Cardiac muscle cell (in vitro differentiated cells and primary cell): ENCODE measurements at regions not wholly inside any gene's neighbourhood (a gene's known extent, or its start where the extent isn't known, plus 50 kb on each side); places are given as distances from the start of the nearest gene placed in this dataset.

Experiments
- DNase-seq, 2 donors: peaks; one replicate each; pipeline versions ENCODE4 v3.0.0 to v3.0.0-alpha.2; 2010 to 2017; ENCODE audit warnings: low read depth in 1 of 2, low spot score in 1 of 2
- H3K27ac ChIP-seq: fragments of 200-600 bp; sonication (generic); 2 replicates; pipeline ENCODE4 v1.5.1; 2016
- H3K27me3 ChIP-seq: fragments of 200-600 bp; sonication (generic); 2 replicates; pipeline ENCODE4 v1.6.0; 2016; ENCODE audit warnings: control low read depth
- H3K36me3 ChIP-seq: fragments of 200-600 bp; sonication (generic); 2 replicates; pipeline ENCODE4 v1.5.1; 2016; ENCODE audit warnings: control low read depth
- H3K4me1 ChIP-seq: fragments of 200-600 bp; sonication (generic); 2 replicates; pipeline ENCODE4 v1.8.1; 2017; ENCODE audit warnings: low read depth, mild to moderate bottlenecking, mixed run types
- H3K4me3 ChIP-seq: fragments of 200-600 bp; sonication (generic); 2 replicates; pipeline ENCODE4 v1.5.1; 2016; ENCODE audit warnings: mild to moderate bottlenecking
- H3K9me3 ChIP-seq: fragments of 200-600 bp; sonication (generic); 2 replicates; pipeline ENCODE4 v1.5.1; 2017; ENCODE audit warnings: low read depth, mild to moderate bottlenecking, control low read depth
- CTCF ChIP-seq: IDR thresholded peaks from 2 replicates; pipeline ENCODE4 v1.5.1; 2012; ENCODE audit warnings: low read depth, mild to moderate bottlenecking, low read length

DNA sequence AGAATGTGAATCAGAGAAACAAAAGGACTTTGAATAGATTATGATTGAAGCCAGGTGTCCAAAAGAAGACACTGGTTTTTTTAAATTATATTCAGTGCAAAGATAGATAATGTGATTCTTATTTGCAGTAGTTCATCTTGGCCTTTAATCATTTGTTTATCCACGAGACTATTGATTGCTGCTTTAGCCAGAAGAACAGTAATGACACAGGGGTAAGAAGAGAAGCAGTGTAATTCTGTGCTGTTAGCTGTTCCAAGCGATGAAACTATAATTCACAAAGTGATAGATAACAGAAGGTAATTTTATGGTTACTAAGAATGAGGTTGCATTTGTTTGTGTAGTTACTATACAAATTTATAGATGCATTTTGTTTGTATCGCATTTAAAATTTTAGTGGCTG, 311.6 kb downstream of the MZT1 start:
- Histone ChIP-seq H3K27me3 (no peaks in the 10 kb centered on the region), H3K9me3 (no peaks in the 10 kb centered on the region), H3K4me3 (no peak overlapping the region), H3K4me1 (no peaks in the 10 kb centered on the region), H3K27ac (no peak overlapping the region), H3K36me3 (no peaks in the 10 kb centered on the region)
- DNase-seq: no peak
- TF ChIP-seq CTCF: no peak

DNA sequence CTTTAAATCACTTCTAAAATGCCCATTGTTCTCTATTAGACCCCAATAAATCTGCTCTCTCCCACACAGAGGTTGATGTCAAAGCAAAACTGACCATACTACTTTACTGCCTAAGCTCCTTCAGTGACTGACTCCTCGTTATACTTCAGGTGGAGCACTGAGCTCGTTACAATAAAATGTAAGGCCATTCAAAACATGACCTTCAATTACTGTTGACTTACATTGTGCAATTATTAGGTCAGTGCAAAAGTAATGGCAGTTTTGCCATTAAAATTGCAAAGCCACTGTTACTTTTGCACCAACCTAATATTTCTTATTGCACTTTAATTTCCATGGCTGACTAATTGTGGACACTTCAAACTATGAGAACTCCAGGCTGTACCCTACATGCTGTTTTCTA, 314.9 kb downstream of the MZT1 start:
- DNase-seq: no peak
- Histone ChIP-seq H3K4me1 (no peaks in the 10 kb centered on the region), H3K36me3 (no peaks in the 10 kb centered on the region), H3K27ac (no peak overlapping the region), H3K27me3 (no peaks in the 10 kb centered on the region), H3K9me3 (no peaks in the 10 kb centered on the region), H3K4me3 (no peak overlapping the region)
- no peak for TF ChIP-seq CTCF

DNA sequence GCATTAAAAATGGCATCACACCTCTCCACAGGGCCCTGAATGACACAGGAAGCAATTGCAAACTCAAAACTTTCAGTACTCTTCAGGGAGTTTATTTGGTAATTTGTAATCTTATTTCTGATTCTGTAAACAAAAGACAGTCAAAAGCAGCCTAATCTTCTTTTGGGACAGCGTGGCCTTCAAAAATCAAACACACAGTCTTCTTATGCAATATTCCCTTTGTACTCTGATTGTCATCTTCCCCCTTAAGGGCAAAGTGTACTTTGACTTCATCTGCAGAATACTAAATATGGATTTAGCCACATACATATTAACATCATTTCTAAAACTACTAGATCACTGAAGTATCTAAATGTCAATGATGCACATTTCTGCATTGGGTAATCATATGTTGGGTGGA, 322.0 kb downstream of the MZT1 start:
- Histone ChIP-seq H3K27ac (no peak overlapping the region), H3K4me3 (no peak overlapping the region), H3K27me3 (no peaks in the 10 kb centered on the region), H3K36me3 (no peaks in the 10 kb centered on the region), H3K4me1 (no peaks in the 10 kb centered on the region), H3K9me3 (no peaks in the 10 kb centered on the region)
- TF ChIP-seq CTCF: no peak
- no peak for DNase-seq

GRCh38 chr13:72403396-72404010, 323.9 kb downstream of the MZT1 start:
- no peaks in the 10 kb centered on the region for H3K9me3 ChIP-seq
- no peaks in the 10 kb centered on the region for H3K36me3 ChIP-seq
- no peak overlapping the region for H3K27ac ChIP-seq
- no peak overlapping the region for H3K4me3 ChIP-seq
- peaks cover 6% of the 10 kb centered on the region for H3K4me1 ChIP-seq
- no peak for DNase-seq
- no peak for TF ChIP-seq CTCF
- no peaks in the 10 kb centered on the region for H3K27me3 ChIP-seq

GRCh38 chr13:72400856-72401255, 326.6 kb downstream of the MZT1 start:
- Histone ChIP-seq H3K27ac (no peak overlapping the region), H3K4me3 (no peak overlapping the region), H3K27me3 (no peaks in the 10 kb centered on the region), H3K4me1 (peaks cover 8% of the 10 kb centered on the region), H3K9me3 (no peaks in the 10 kb centered on the region), H3K36me3 (no peaks in the 10 kb centered on the region)
- no peak for TF ChIP-seq CTCF
- no peak for DNase-seq

DNA sequence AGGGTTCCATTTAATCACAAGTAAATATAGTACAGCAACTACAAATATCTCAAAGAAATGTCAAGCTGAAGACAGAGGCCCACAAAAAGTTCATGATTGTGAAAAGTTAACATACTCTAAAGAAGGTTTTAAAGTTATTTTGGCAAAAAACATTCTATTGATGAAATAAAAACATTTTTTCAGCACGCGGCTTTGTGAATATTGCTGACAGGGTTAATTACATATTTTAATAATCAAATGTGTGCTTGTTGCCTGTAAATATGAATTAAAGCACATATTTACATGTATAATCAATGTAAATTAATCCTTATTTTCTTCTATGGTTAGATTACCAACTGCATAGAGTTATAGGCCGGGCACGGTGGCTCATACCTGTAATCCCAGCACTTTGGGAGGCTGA, 328.1 kb downstream of the MZT1 start:
- H3K27ac ChIP-seq: no peak overlapping the region
- H3K4me3 ChIP-seq: no peak overlapping the region
- no peaks in the 10 kb centered on the region for H3K36me3 ChIP-seq
- H3K4me1 ChIP-seq: peaks cover 8% of the 10 kb centered on the region
- DNase-seq: no peak
- H3K9me3 ChIP-seq: no peaks in the 10 kb centered on the region
- TF ChIP-seq CTCF: no peak
- H3K27me3 ChIP-seq: no peaks in the 10 kb centered on the region
